ENCODE measurements at regions not wholly inside any gene's neighbourhood (a gene's known extent, or its start where the extent isn't known, plus 50 kb on each side); places are given as distances from the start of the nearest gene placed in this dataset.

- Mint-ChIP-seq H3K4me1 (no peaks in the 10 kb centered on the region), H3K27me3 (ENCODE audit: low read depth in 2 of 2) (no peaks in the 10 kb centered on the region), H3K36me3 (no peaks in the 10 kb centered on the region), H3K4me3 (no peak overlapping the region), H3K27ac (no peak overlapping the region), H3K9me3 (peaks cover 12 to 22% of the 10 kb centered on the region in 2 donors)
- Histone ChIP-seq H3K27ac (ENCODE audit: low read length) (no peak overlapping the region), H3K27me3 (ENCODE audit: control insufficient read depth, insufficient read depth, low read length) (no peaks in the 10 kb centered on the region), H3K4me1 (ENCODE audit: control insufficient read depth, insufficient read depth, low read length) (no peaks in the 10 kb centered on the region), H3K4me3 (ENCODE audit: low read length) (no peak overlapping the region), H3K36me3 (ENCODE audit: control insufficient read depth, insufficient read depth, low read length) (no peaks in the 10 kb centered on the region), H3K9me3 (ENCODE audit: control insufficient read depth, insufficient read depth, low read length) (no peaks in the 10 kb centered on the region)
- WGBS (ENCODE audit: insufficient coverage): 45% methylated on average over 2 of the region's 2 CpGs
- intact Hi-C loops (cut with micrococcal nuclease): no loop called here
- no peak for DNase-seq
- TF ChIP-seq, protein P1, sequence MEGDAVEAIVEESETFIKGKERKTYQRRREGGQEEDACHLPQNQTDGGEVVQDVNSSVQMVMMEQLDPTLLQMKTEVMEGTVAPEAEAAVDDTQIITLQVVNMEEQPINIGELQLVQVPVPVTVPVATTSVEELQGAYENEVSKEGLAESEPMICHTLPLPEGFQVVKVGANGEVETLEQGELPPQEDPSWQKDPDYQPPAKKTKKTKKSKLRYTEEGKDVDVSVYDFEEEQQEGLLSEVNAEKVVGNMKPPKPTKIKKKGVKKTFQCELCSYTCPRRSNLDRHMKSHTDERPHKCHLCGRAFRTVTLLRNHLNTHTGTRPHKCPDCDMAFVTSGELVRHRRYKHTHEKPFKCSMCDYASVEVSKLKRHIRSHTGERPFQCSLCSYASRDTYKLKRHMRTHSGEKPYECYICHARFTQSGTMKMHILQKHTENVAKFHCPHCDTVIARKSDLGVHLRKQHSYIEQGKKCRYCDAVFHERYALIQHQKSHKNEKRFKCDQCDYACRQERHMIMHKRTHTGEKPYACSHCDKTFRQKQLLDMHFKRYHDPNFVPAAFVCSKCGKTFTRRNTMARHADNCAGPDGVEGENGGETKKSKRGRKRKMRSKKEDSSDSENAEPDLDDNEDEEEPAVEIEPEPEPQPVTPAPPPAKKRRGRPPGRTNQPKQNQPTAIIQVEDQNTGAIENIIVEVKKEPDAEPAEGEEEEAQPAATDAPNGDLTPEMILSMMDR (IDR thresholded peaks at IDR 0.05): no peak
- no peak for ATAC-seq
These were observed 402.7 kb downstream of the IPMK start for GRCh38 chr10:57864765-57865680.

DNA sequence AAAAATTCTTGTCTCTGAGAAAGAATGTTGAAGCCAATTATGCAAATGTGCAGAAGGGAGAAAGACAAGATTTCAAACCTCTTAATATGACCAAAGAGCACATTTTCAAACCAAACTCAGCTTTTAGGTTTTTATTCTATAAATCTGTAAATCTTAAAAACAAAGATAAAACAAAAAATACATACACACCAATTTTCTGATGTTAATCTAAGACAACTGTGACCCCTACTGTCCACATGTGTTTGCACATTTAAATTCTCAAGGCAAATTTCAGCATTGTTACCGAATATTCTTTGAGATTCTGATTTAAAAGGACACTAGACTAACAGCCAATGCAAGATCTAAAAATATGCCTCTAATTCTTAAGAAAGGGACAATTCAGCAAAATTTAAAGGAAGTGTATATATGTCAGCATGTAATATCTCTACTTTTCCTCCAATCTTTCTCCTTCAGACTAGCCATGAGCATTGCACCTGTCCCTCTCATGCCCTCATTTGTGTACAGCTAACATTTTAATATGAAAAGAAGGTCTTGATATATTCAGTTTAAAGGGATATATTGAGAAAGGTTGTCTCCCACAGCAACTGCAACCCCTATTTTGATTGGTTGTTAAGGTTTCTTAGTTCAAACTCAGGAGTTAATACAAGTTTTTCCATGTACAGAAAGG lies 417.9 kb downstream of the IPMK start:
- Mint-ChIP-seq H3K9me3 (peaks cover 3 to 8% of the 10 kb centered on the region in 2 donors), H3K27me3 (ENCODE audit: low read depth in 2 of 2) (no peaks in the 10 kb centered on the region), H3K4me3 (no peak overlapping the region), H3K36me3 (no peaks in the 10 kb centered on the region), H3K4me1 (no peaks in the 10 kb centered on the region), H3K27ac (no peak overlapping the region)
- no peaks in the 10 kb centered on the region for H3K4me1 ChIP-seq (ENCODE audit: control insufficient read depth, insufficient read depth, low read length)
- H3K4me3 ChIP-seq (ENCODE audit: low read length): no peak overlapping the region
- no peaks in the 10 kb centered on the region for H3K27me3 ChIP-seq (ENCODE audit: control insufficient read depth, insufficient read depth, low read length)
- no peaks in the 10 kb centered on the region for H3K9me3 ChIP-seq (ENCODE audit: control insufficient read depth, insufficient read depth, low read length)
- no peak overlapping the region for H3K27ac ChIP-seq (ENCODE audit: low read length)
- TF ChIP-seq, protein P1 (IDR thresholded peaks at IDR 0.05): no peak
- H3K36me3 ChIP-seq (ENCODE audit: control insufficient read depth, insufficient read depth, low read length): no peaks in the 10 kb centered on the region
- ATAC-seq (no peak), DNase-seq (no peak)
- WGBS (ENCODE audit: insufficient coverage): 67% methylated on average over 1 of the region's 1 CpG
- intact Hi-C loops (cut with micrococcal nuclease): no loop called here

DNA sequence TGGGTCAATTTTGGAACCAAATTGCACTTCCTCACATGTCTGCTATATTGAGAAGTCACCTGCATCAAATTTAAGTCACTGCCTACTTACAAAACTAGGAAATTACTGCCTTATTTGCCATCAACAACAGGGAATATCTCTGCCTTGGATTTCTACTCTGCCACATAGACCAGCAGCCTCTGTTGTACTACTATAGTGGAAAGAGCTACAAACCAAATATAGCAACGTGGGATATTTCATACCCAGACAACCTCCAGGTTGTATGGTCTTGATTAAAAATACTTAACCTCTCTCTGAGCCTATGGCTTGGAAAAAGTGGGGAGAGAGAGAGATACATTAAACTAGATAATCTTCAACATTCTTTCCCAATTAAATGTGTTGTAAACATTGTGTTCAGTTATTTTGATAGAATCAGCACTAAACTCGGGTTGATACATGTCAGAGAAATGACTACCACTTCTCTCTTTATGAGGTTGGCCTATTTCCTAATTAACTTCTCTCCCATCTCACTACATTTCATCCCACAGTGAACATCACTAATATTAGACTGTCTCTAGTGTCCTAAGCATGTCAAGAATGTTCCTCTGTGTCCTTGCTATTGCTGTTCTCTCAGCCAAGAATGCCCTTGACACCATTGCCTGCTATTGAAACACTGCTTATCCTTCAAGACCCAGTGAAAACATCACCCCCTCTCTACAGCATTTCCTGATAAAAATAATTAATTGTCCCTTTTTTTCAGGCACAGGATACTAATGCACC lies 421.2 kb downstream of the IPMK start:
- Mint-ChIP-seq H3K27me3 (ENCODE audit: low read depth in 2 of 2) (no peaks in the 10 kb centered on the region), H3K9me3 (peaks cover 3 to 7% of the 10 kb centered on the region in 2 donors), H3K4me3 (no peak overlapping the region), H3K4me1 (no peaks in the 10 kb centered on the region), H3K36me3 (no peaks in the 10 kb centered on the region), H3K27ac (no peak overlapping the region)
- TF ChIP-seq, protein P1 (IDR thresholded peaks at IDR 0.05): no peak
- DNase-seq: no peak
- 100% methylated on average over 1 of the region's 2 CpGs for WGBS (ENCODE audit: insufficient coverage)
- Histone ChIP-seq H3K27me3 (ENCODE audit: control insufficient read depth, insufficient read depth, low read length) (no peaks in the 10 kb centered on the region), H3K4me1 (ENCODE audit: control insufficient read depth, insufficient read depth, low read length) (no peaks in the 10 kb centered on the region), H3K27ac (ENCODE audit: low read length) (no peak overlapping the region), H3K4me3 (ENCODE audit: low read length) (no peak overlapping the region), H3K9me3 (ENCODE audit: control insufficient read depth, insufficient read depth, low read length) (no peaks in the 10 kb centered on the region), H3K36me3 (ENCODE audit: control insufficient read depth, insufficient read depth, low read length) (no peaks in the 10 kb centered on the region)
- intact Hi-C loops (cut with micrococcal nuclease): no loop called here
- ATAC-seq: no peak
